ENCODE measurements at regions not wholly inside any gene's neighbourhood (a gene's known extent, or its start where the extent isn't known, plus 50 kb on each side); places are given as distances from the start of the nearest gene placed in this dataset.

GRCh38 chr12:88784166-88784565, 203.9 kb upstream of the KITLG start:
- Histone ChIP-seq H3K4me1 (no peaks in the 10 kb centered on the region), H3K4me3 (ENCODE audit: low read depth, low read length) (no peak overlapping the region), H3K4me2 (ENCODE audit: low read length) (no peak overlapping the region), H3K27me3 (ENCODE audit: control insufficient read depth, insufficient read depth, low read length) (no peaks in the 10 kb centered on the region), H3K36me3 (ENCODE audit: control insufficient read depth, insufficient read depth, low read length) (no peaks in the 10 kb centered on the region), H3K79me2 (no peaks in the 10 kb centered on the region), H3K9ac (no peak overlapping the region), H3K27ac (no peak overlapping the region), H2AFZ (no peak overlapping the region), H3K9me3 (ENCODE audit: control insufficient read depth, low read length) (no peaks in the 10 kb centered on the region)
- TF ChIP-seq, protein P1, sequence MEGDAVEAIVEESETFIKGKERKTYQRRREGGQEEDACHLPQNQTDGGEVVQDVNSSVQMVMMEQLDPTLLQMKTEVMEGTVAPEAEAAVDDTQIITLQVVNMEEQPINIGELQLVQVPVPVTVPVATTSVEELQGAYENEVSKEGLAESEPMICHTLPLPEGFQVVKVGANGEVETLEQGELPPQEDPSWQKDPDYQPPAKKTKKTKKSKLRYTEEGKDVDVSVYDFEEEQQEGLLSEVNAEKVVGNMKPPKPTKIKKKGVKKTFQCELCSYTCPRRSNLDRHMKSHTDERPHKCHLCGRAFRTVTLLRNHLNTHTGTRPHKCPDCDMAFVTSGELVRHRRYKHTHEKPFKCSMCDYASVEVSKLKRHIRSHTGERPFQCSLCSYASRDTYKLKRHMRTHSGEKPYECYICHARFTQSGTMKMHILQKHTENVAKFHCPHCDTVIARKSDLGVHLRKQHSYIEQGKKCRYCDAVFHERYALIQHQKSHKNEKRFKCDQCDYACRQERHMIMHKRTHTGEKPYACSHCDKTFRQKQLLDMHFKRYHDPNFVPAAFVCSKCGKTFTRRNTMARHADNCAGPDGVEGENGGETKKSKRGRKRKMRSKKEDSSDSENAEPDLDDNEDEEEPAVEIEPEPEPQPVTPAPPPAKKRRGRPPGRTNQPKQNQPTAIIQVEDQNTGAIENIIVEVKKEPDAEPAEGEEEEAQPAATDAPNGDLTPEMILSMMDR (IDR thresholded peaks at IDR 0.05), result no peak

GRCh38 chr12:88782351-88782750, 202.1 kb upstream of the KITLG start:
- TF ChIP-seq, protein P1 (IDR thresholded peaks at IDR 0.05), result no peak
- no peak overlapping the region for H2AFZ ChIP-seq
- H3K9ac ChIP-seq, result no peak overlapping the region
- no peaks in the 10 kb centered on the region for H3K79me2 ChIP-seq
- H3K4me2 ChIP-seq (ENCODE audit: low read length), result no peak overlapping the region
- H3K27me3 ChIP-seq (ENCODE audit: control insufficient read depth, insufficient read depth, low read length), result no peaks in the 10 kb centered on the region
- H3K27ac ChIP-seq, result no peak overlapping the region
- no peaks in the 10 kb centered on the region for H3K9me3 ChIP-seq (ENCODE audit: control insufficient read depth, low read length)
- H3K4me1 ChIP-seq, result no peaks in the 10 kb centered on the region
- no peak overlapping the region for H3K4me3 ChIP-seq (ENCODE audit: low read depth, low read length)
- no peaks in the 10 kb centered on the region for H3K36me3 ChIP-seq (ENCODE audit: control insufficient read depth, insufficient read depth, low read length)

DNA sequence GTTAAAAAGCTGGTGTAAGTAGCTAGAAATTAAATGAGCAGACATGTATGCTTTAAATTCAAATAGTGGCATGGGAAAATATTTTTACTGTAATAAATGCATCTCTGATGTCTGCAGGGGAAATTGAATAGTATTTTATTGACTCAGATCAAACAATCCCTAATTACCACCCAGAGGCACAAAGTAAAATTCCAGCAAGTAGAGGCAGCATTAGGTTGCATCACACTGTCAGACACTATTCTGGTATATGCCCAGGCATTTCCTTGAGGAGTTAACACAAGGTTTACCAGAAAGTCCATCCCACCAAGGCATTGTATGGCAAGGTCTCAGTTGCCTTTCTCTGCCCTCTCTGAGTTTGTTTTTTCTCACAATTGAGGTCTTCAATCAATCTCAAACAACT, 201.6 kb upstream of the KITLG start:
- Histone ChIP-seq H3K79me2 (no peaks in the 10 kb centered on the region), H3K4me1 (no peaks in the 10 kb centered on the region)
- TF ChIP-seq, protein P1 (IDR thresholded peaks at IDR 0.05), result no peak

GRCh38 chr12:88778064-88778463, 197.8 kb upstream of the KITLG start:
- H3K27ac ChIP-seq, result no peak overlapping the region
- no peaks in the 10 kb centered on the region for H3K9me3 ChIP-seq (ENCODE audit: control insufficient read depth, low read length)
- H3K79me2 ChIP-seq, result no peaks in the 10 kb centered on the region
- no peaks in the 10 kb centered on the region for H3K27me3 ChIP-seq (ENCODE audit: control insufficient read depth, insufficient read depth, low read length)
- no peak overlapping the region for H3K4me3 ChIP-seq (ENCODE audit: low read depth, low read length)
- no peak overlapping the region for H2AFZ ChIP-seq
- H3K4me1 ChIP-seq, result no peaks in the 10 kb centered on the region
- H3K4me2 ChIP-seq (ENCODE audit: low read length), result no peak overlapping the region
- H3K9ac ChIP-seq, result no peak overlapping the region
- no peaks in the 10 kb centered on the region for H3K36me3 ChIP-seq (ENCODE audit: control insufficient read depth, insufficient read depth, low read length)
- TF ChIP-seq, protein P1 (IDR thresholded peaks at IDR 0.05), result no peak

More for the DNA sequence above, 201.6 kb upstream of the KITLG start:
- Histone ChIP-seq H3K4me2 (ENCODE audit: low read length) (no peak overlapping the region), H2AFZ (no peak overlapping the region), H3K4me3 (ENCODE audit: low read depth, low read length) (no peak overlapping the region), H3K27ac (no peak overlapping the region), H3K36me3 (ENCODE audit: control insufficient read depth, insufficient read depth, low read length) (no peaks in the 10 kb centered on the region), H3K9me3 (ENCODE audit: control insufficient read depth, low read length) (no peaks in the 10 kb centered on the region), H3K9ac (no peak overlapping the region), H3K27me3 (ENCODE audit: control insufficient read depth, insufficient read depth, low read length) (no peaks in the 10 kb centered on the region)

GRCh38 chr12:88775742-88776151, 195.5 kb upstream of the KITLG start:
- H3K27me3 ChIP-seq (ENCODE audit: control insufficient read depth, insufficient read depth, low read length), result no peaks in the 10 kb centered on the region
- TF ChIP-seq, protein P1 (IDR thresholded peaks at IDR 0.05), result no peak
- H3K4me2 ChIP-seq (ENCODE audit: low read length), result no peak overlapping the region
- H3K36me3 ChIP-seq (ENCODE audit: control insufficient read depth, insufficient read depth, low read length), result no peaks in the 10 kb centered on the region
- H3K27ac ChIP-seq, result no peak overlapping the region
- H3K79me2 ChIP-seq, result no peaks in the 10 kb centered on the region
- H3K4me1 ChIP-seq, result no peaks in the 10 kb centered on the region
- no peak overlapping the region for H2AFZ ChIP-seq
- H3K9ac ChIP-seq, result no peak overlapping the region
- no peak overlapping the region for H3K4me3 ChIP-seq (ENCODE audit: low read depth, low read length)
- H3K9me3 ChIP-seq (ENCODE audit: control insufficient read depth, low read length), result no peaks in the 10 kb centered on the region
